ENCODE measurements at regions not wholly inside any gene's neighbourhood (a gene's known extent, or its start where the extent isn't known, plus 50 kb on each side); places are given as distances from the start of the nearest gene placed in this dataset.

DNA sequence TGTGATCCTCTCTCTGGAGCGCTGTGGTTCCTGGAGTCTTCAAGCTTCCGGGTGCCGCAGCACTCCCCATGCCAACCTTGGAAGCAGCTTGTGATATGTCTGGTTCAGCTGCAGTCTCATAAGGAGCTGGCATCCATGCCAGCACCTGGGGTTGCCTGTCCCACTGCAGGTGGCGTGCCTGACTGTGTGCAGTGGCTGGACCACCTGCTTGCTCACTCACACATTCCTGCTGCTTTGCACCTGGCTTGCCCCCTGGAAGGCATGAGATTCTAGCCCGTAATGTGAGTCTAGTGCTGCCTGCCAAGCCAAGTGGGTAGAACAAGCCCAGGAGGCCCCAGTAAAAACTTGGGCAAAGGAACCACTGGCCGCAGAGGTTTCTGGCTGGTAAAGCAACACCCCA lies 687.2 kb upstream of the AADAT start:
- no peaks in the 10 kb centered on the region for H3K36me3 ChIP-seq (ENCODE audit: control insufficient read depth in 5 of 5, insufficient read depth in 5 of 5, low read length in 5 of 5)
- H3K27ac ChIP-seq (ENCODE audit: low read depth, low read length): no peak overlapping the region
- peaks cover 0 to 8% (median 0%) of the 10 kb centered on the region in 5 donors for H3K9me3 ChIP-seq (ENCODE audit: control insufficient read depth in 5 of 5, low read length in 5 of 5)
- no peaks in the 10 kb centered on the region for H3K27me3 ChIP-seq (ENCODE audit: control insufficient read depth in 5 of 5, insufficient read depth in 4 of 5, low read length in 5 of 5)
- H3K9ac ChIP-seq (ENCODE audit: low read length in 5 of 5): no peak overlapping the region
- no peak overlapping the region for H3K4me3 ChIP-seq (ENCODE audit: low read depth in 1 of 5, low read length in 5 of 5)
- no peaks in the 10 kb centered on the region for H3K4me1 ChIP-seq (ENCODE audit: control insufficient read depth in 5 of 5, insufficient read depth in 5 of 5, low read length in 5 of 5)

DNA sequence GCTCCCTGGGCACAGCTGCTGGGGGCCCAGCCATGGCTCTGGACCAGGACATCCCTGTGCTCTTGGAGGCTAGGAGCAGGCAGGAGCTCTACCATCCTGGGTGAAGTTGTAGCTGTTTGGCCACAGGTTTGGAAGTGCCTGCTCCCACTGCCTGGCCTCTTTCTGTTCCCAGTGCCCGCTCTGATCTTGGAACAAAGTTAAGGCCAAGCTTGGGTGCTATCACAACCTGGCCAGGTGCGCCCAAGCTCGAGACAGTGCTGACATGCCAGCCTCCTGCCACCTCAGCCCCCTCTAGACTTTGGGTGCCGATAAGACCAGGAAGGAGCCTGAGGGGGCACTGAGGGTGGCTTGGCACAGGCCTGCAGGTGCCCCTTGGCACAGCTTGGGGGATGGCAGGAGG lies 686.1 kb upstream of the AADAT start:
- no peaks in the 10 kb centered on the region for H3K27me3 ChIP-seq (ENCODE audit: control insufficient read depth in 5 of 5, insufficient read depth in 4 of 5, low read length in 5 of 5)
- H3K36me3 ChIP-seq (ENCODE audit: control insufficient read depth in 5 of 5, insufficient read depth in 5 of 5, low read length in 5 of 5): no peaks in the 10 kb centered on the region
- no peak overlapping the region for H3K4me3 ChIP-seq (ENCODE audit: low read depth in 1 of 5, low read length in 5 of 5)
- no peak overlapping the region for H3K27ac ChIP-seq (ENCODE audit: low read depth, low read length)
- peaks cover 0 to 8% (median 0%) of the 10 kb centered on the region in 5 donors for H3K9me3 ChIP-seq (ENCODE audit: control insufficient read depth in 5 of 5, low read length in 5 of 5)
- no peak overlapping the region for H3K9ac ChIP-seq (ENCODE audit: low read length in 5 of 5)
- H3K4me1 ChIP-seq (ENCODE audit: control insufficient read depth in 5 of 5, insufficient read depth in 5 of 5, low read length in 5 of 5): no peaks in the 10 kb centered on the region

DNA sequence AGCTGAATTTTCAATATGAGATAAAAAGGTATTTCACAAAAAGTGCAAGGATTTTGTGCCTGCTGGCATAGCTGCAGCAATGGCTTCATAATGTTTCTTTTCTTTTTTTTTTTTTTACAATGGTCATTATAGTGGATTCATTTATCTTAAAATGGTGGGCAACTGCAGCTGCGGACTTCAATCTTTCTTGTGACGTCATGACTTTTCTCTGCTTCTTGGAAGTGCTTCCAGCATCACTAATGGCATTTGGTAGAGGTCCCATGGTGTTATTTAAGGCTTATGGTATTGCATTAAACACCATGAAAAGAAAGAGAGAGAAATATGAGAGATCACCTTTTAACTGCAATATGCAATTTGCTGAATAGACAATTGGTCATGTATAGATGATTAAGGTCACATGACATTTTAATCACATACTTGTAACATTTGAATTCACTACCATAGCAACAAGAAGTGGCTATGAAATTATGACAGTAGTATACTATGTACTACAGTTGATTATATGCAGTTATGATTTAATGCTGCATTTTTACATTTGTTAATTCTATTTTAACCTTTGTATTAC lies 684.0 kb upstream of the AADAT start:
- Histone ChIP-seq H3K4me3 (ENCODE audit: low read depth in 1 of 5, low read length in 5 of 5) (no peak overlapping the region), H3K4me1 (ENCODE audit: control insufficient read depth in 5 of 5, insufficient read depth in 5 of 5, low read length in 5 of 5) (no peaks in the 10 kb centered on the region), H3K27me3 (ENCODE audit: control insufficient read depth in 5 of 5, insufficient read depth in 4 of 5, low read length in 5 of 5) (no peaks in the 10 kb centered on the region), H3K36me3 (ENCODE audit: control insufficient read depth in 5 of 5, insufficient read depth in 5 of 5, low read length in 5 of 5) (no peaks in the 10 kb centered on the region), H3K9me3 (ENCODE audit: control insufficient read depth in 5 of 5, low read length in 5 of 5) (peaks cover 0 to 4% (median 0%) of the 10 kb centered on the region in 5 donors), H3K27ac (ENCODE audit: low read depth, low read length) (no peak overlapping the region), H3K9ac (ENCODE audit: low read length in 5 of 5) (no peak overlapping the region)

DNA sequence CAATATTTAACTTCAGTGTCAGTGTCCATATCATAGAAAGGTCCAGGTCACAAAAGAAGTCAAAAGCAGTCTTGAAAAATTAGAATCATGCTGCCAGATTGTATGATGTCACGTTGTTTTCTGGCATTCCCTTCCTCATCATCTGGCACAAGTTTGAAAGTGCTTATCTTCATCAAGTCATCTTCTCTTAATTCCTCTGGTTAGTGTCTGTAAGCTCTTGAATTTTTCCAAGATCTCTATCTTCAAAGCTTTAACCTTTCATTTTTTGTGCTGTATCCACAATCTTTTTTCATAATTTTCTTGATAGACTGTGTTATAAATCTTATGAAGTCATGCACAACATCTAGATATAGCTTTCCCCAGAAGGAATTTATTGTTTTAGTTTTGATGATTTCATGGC lies 682.7 kb upstream of the AADAT start:
- Histone ChIP-seq H3K4me1 (ENCODE audit: control insufficient read depth in 5 of 5, insufficient read depth in 5 of 5, low read length in 5 of 5) (no peaks in the 10 kb centered on the region), H3K9ac (ENCODE audit: low read length in 5 of 5) (no peak overlapping the region), H3K27me3 (ENCODE audit: control insufficient read depth in 5 of 5, insufficient read depth in 4 of 5, low read length in 5 of 5) (no peaks in the 10 kb centered on the region), H3K36me3 (ENCODE audit: control insufficient read depth in 5 of 5, insufficient read depth in 5 of 5, low read length in 5 of 5) (no peaks in the 10 kb centered on the region), H3K27ac (ENCODE audit: low read depth, low read length) (no peak overlapping the region), H3K9me3 (ENCODE audit: control insufficient read depth in 5 of 5, low read length in 5 of 5) (peaks cover 0 to 4% (median 0%) of the 10 kb centered on the region in 5 donors), H3K4me3 (ENCODE audit: low read depth in 1 of 5, low read length in 5 of 5) (no peak overlapping the region)

DNA sequence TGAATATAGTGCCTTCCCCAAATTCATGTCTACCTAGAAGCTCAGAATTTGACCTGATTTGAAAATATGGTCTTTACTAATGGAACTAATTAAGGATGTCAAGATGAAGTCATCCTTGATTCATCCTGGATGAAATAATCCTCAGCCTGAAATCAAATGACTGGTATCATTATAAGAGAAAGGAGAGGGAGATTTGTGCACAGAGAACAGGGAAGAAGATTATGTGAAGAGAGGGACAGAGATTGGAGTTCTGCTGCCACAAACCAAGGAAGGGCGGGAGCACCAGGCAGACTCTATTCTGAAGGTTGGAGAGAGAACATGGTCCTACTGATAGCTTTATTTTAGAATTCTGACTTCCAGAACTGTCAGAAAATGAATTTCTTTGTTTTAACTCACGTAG lies 680.9 kb upstream of the AADAT start:
- no peak overlapping the region for H3K4me3 ChIP-seq (ENCODE audit: low read depth in 1 of 5, low read length in 5 of 5)
- H3K9ac ChIP-seq (ENCODE audit: low read length in 5 of 5): no peak overlapping the region
- peaks cover 0 to 9% (median 0%) of the 10 kb centered on the region in 5 donors for H3K9me3 ChIP-seq (ENCODE audit: control insufficient read depth in 5 of 5, low read length in 5 of 5)
- H3K36me3 ChIP-seq (ENCODE audit: control insufficient read depth in 5 of 5, insufficient read depth in 5 of 5, low read length in 5 of 5): no peaks in the 10 kb centered on the region
- no peak overlapping the region for H3K27ac ChIP-seq (ENCODE audit: low read depth, low read length)
- H3K4me1 ChIP-seq (ENCODE audit: control insufficient read depth in 5 of 5, insufficient read depth in 5 of 5, low read length in 5 of 5): no peaks in the 10 kb centered on the region
- no peaks in the 10 kb centered on the region for H3K27me3 ChIP-seq (ENCODE audit: control insufficient read depth in 5 of 5, insufficient read depth in 4 of 5, low read length in 5 of 5)

DNA sequence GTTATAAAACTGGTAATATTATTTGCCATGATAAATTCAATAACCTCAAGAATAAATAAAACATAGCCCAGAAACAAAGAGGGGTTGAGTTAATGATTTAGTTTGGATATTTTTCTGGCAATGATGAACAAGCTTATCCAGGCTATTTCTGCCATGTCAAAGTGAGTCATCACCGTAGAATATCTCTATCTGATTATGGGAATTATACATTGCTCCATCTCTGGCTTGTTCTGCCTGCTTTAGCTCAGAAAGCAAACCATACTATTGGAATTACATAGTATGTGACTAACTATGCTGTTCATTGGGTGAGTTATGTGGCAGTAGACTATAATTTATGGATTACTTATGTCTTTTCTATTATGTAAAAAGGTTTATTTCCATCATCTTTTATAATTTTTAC lies 680.1 kb upstream of the AADAT start:
- H3K9me3 ChIP-seq (ENCODE audit: control insufficient read depth in 5 of 5, low read length in 5 of 5): peaks cover 0 to 7% (median 0%) of the 10 kb centered on the region in 5 donors
- no peak overlapping the region for H3K9ac ChIP-seq (ENCODE audit: low read length in 5 of 5)
- no peaks in the 10 kb centered on the region for H3K36me3 ChIP-seq (ENCODE audit: control insufficient read depth in 5 of 5, insufficient read depth in 5 of 5, low read length in 5 of 5)
- no peak overlapping the region for H3K27ac ChIP-seq (ENCODE audit: low read depth, low read length)
- no peaks in the 10 kb centered on the region for H3K27me3 ChIP-seq (ENCODE audit: control insufficient read depth in 5 of 5, insufficient read depth in 4 of 5, low read length in 5 of 5)
- no peaks in the 10 kb centered on the region for H3K4me1 ChIP-seq (ENCODE audit: control insufficient read depth in 5 of 5, insufficient read depth in 5 of 5, low read length in 5 of 5)
- H3K4me3 ChIP-seq (ENCODE audit: low read depth in 1 of 5, low read length in 5 of 5): no peak overlapping the region

DNA sequence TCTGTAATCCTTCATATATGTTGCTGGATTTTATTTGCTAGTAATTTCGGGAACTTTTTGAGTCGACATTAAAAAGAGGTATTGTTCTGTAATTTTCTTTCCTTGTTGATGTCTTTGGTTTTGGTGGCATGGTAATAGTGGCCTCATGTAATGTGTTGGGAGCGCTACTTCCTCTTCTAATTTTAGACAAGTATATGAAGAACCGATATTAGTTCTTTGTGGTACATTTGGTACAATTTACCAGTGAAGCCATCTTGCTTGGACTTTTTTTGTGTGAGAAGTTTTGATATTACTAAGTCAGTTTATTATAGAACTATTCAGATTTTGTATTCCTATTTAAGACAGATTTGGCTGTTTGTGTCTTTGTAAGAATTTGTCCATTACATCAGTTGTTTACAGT lies 669.2 kb upstream of the AADAT start:
- no peak overlapping the region for H3K9ac ChIP-seq (ENCODE audit: low read length in 5 of 5)
- peaks cover 0 to 7% (median 0%) of the 10 kb centered on the region in 5 donors for H3K9me3 ChIP-seq (ENCODE audit: control insufficient read depth in 5 of 5, low read length in 5 of 5)

DNA sequence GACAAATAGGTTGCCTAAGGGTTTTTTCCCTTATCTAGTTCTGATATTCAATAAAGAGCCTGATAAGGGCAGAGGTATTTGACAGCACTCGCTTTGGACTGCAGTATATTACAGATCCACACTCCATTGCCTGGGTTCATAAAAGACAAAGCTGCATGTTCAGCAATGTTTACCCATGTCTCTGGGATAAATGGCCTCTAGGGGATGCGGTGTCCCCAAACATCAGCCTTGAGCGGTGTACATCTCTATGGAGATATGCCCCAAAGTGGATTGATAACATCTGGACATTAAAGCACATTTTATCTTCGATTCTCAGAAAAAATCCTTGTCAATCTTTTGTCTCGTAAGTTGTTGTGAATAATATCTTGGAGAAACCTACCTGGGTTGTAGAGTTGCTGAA lies 660.8 kb upstream of the AADAT start:
- Histone ChIP-seq H3K4me3 (ENCODE audit: low read depth in 1 of 5, low read length in 5 of 5) (no peak overlapping the region), H3K27ac (ENCODE audit: low read depth, low read length) (no peak overlapping the region), H3K9ac (ENCODE audit: low read length in 5 of 5) (no peak overlapping the region)

More for the DNA sequence above, 669.2 kb upstream of the AADAT start:
- Histone ChIP-seq H3K36me3 (ENCODE audit: control insufficient read depth in 5 of 5, insufficient read depth in 5 of 5, low read length in 5 of 5) (no peaks in the 10 kb centered on the region), H3K27ac (ENCODE audit: low read depth, low read length) (no peak overlapping the region), H3K4me3 (ENCODE audit: low read depth in 1 of 5, low read length in 5 of 5) (no peak overlapping the region), H3K27me3 (ENCODE audit: control insufficient read depth in 5 of 5, insufficient read depth in 4 of 5, low read length in 5 of 5) (no peaks in the 10 kb centered on the region), H3K4me1 (ENCODE audit: control insufficient read depth in 5 of 5, insufficient read depth in 5 of 5, low read length in 5 of 5) (no peaks in the 10 kb centered on the region)

DNA sequence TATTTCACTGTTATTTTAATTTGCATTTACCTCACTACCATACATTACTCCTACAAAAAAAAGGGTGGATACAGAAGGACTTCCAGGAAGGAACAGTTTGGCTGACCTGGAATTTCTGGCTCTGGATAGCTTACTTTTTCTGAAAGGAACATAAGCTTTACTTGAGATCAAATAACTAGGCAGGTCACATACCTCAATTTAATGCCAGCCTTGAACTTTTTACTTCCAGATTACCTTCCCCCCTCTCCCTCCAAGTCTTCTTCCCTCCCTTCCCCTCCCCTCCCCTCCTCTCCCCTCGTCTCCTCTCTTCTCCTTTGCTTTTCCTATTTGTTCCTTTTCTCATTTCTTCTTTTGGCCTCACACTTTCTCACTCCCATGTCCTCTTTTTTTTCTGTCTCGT lies 659.2 kb upstream of the AADAT start:
- no peak overlapping the region for H3K9ac ChIP-seq (ENCODE audit: low read length in 5 of 5)
- no peak overlapping the region for H3K4me3 ChIP-seq (ENCODE audit: low read depth in 1 of 5, low read length in 5 of 5)
- no peaks in the 10 kb centered on the region for H3K9me3 ChIP-seq (ENCODE audit: control insufficient read depth in 5 of 5, low read length in 5 of 5)
- no peak overlapping the region for H3K27ac ChIP-seq (ENCODE audit: low read depth, low read length)
- no peaks in the 10 kb centered on the region for H3K4me1 ChIP-seq (ENCODE audit: control insufficient read depth in 5 of 5, insufficient read depth in 5 of 5, low read length in 5 of 5)
- H3K27me3 ChIP-seq (ENCODE audit: control insufficient read depth in 5 of 5, insufficient read depth in 4 of 5, low read length in 5 of 5): no peaks in the 10 kb centered on the region
- no peaks in the 10 kb centered on the region for H3K36me3 ChIP-seq (ENCODE audit: control insufficient read depth in 5 of 5, insufficient read depth in 5 of 5, low read length in 5 of 5)

More for the DNA sequence above, 660.8 kb upstream of the AADAT start:
- Histone ChIP-seq H3K4me1 (ENCODE audit: control insufficient read depth in 5 of 5, insufficient read depth in 5 of 5, low read length in 5 of 5) (no peaks in the 10 kb centered on the region), H3K27me3 (ENCODE audit: control insufficient read depth in 5 of 5, insufficient read depth in 4 of 5, low read length in 5 of 5) (no peaks in the 10 kb centered on the region), H3K36me3 (ENCODE audit: control insufficient read depth in 5 of 5, insufficient read depth in 5 of 5, low read length in 5 of 5) (no peaks in the 10 kb centered on the region), H3K9me3 (ENCODE audit: control insufficient read depth in 5 of 5, low read length in 5 of 5) (peaks cover 0 to 7% (median 0%) of the 10 kb centered on the region in 5 donors)

DNA sequence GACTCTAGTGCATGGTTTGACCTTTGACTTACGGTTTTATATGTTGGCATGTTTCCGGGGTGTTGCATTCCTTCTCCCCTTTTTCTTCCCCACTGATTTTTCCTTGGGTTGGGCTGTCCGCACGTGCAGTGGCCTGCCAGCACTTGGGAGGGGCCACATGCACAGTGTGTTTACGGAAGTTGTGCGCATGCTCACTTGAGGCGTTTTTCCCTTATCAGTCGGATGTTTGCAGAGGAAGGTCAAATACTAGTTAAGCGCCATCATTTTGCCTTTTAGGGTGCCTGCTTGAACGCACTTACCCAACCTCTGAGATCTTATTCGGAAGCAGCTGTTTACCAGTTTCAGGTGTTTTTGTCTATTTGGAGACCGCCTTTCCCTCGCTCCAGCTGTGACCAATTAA lies 653.9 kb upstream of the AADAT start:
- no peaks in the 10 kb centered on the region for H3K36me3 ChIP-seq (ENCODE audit: control insufficient read depth in 5 of 5, insufficient read depth in 5 of 5, low read length in 5 of 5)
- no peak overlapping the region for H3K4me3 ChIP-seq (ENCODE audit: low read depth in 1 of 5, low read length in 5 of 5)
- no peak overlapping the region for H3K9ac ChIP-seq (ENCODE audit: low read length in 5 of 5)
- H3K27me3 ChIP-seq (ENCODE audit: control insufficient read depth in 5 of 5, insufficient read depth in 4 of 5, low read length in 5 of 5): no peaks in the 10 kb centered on the region
- H3K4me1 ChIP-seq (ENCODE audit: control insufficient read depth in 5 of 5, insufficient read depth in 5 of 5, low read length in 5 of 5): no peaks in the 10 kb centered on the region
- H3K9me3 ChIP-seq (ENCODE audit: control insufficient read depth in 5 of 5, low read length in 5 of 5): no peaks in the 10 kb centered on the region
- no peak overlapping the region for H3K27ac ChIP-seq (ENCODE audit: low read depth, low read length)

DNA sequence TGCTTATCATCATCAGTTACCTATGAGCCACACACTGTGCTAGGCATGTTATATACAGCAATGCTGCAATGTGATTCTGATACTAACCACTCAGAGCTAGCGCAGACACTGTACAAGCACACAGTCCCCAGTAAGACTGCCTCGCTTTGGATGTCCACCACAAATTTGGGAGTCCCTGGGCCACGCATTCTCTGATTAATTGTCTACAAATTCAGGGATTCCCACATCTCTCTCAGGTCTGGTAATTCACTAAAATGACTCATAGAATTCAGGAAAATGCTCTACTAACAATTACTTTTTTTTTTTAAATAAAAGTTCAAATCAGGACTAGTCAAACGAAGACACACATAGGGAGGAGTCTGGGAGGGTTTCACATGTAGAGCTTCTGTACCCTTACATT lies 652.1 kb upstream of the AADAT start:
- Histone ChIP-seq H3K27ac (ENCODE audit: low read depth, low read length) (no peak overlapping the region), H3K9me3 (ENCODE audit: control insufficient read depth in 5 of 5, low read length in 5 of 5) (no peaks in the 10 kb centered on the region), H3K9ac (ENCODE audit: low read length in 5 of 5) (no peak overlapping the region), H3K36me3 (ENCODE audit: control insufficient read depth in 5 of 5, insufficient read depth in 5 of 5, low read length in 5 of 5) (no peaks in the 10 kb centered on the region), H3K27me3 (ENCODE audit: control insufficient read depth in 5 of 5, insufficient read depth in 4 of 5, low read length in 5 of 5) (no peaks in the 10 kb centered on the region), H3K4me1 (ENCODE audit: control insufficient read depth in 5 of 5, insufficient read depth in 5 of 5, low read length in 5 of 5) (no peaks in the 10 kb centered on the region), H3K4me3 (ENCODE audit: low read depth in 1 of 5, low read length in 5 of 5) (no peak overlapping the region)
